ENCODE measurements at regions not wholly inside any gene's neighbourhood (a gene's known extent, or its start where the extent isn't known, plus 50 kb on each side); places are given as distances from the start of the nearest gene placed in this dataset.

DNA sequence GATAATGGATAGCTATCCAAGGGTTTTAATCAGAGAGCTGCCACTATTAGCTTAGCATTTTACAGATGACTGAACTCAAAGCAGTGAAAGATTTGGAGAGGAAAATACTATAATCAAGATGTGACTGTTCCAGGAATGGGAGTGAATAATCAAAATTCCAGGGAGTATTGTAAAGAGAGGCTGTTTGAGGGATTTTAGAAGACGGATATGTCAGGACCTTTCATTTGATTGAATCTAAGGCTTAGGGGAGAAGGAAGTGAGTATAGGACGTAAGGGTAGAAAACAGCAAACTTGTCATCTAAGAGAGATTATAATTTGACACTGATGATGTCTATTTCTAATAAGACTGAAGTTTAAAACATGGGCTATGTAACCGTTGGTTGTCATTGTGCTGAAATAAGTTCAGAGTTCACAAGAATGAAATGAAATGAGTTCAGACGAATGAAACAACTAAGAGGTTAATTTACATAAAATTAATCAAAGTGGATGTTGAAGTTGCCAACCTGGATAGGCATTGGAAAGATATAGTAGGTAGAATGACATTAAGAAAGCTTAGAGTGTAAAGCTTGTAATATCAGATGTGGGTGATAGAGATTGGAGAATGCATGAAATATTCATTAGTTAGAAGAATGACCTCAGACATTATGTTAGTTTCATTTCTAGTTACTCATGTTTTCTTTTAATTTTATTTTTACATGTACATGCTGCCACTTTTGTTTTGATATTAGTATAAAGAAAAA is 842.8 kb downstream of the SI start:
- no peak for DNase-seq (ENCODE audit: low read depth)
- H3K4me3 ChIP-seq (ENCODE audit: low read depth, low read length): no peak overlapping the region
- TF ChIP-seq, protein P1, sequence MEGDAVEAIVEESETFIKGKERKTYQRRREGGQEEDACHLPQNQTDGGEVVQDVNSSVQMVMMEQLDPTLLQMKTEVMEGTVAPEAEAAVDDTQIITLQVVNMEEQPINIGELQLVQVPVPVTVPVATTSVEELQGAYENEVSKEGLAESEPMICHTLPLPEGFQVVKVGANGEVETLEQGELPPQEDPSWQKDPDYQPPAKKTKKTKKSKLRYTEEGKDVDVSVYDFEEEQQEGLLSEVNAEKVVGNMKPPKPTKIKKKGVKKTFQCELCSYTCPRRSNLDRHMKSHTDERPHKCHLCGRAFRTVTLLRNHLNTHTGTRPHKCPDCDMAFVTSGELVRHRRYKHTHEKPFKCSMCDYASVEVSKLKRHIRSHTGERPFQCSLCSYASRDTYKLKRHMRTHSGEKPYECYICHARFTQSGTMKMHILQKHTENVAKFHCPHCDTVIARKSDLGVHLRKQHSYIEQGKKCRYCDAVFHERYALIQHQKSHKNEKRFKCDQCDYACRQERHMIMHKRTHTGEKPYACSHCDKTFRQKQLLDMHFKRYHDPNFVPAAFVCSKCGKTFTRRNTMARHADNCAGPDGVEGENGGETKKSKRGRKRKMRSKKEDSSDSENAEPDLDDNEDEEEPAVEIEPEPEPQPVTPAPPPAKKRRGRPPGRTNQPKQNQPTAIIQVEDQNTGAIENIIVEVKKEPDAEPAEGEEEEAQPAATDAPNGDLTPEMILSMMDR (conservative IDR thresholded peaks at IDR 0.05; ENCODE audit: low read depth, low read length): no peak

DNA sequence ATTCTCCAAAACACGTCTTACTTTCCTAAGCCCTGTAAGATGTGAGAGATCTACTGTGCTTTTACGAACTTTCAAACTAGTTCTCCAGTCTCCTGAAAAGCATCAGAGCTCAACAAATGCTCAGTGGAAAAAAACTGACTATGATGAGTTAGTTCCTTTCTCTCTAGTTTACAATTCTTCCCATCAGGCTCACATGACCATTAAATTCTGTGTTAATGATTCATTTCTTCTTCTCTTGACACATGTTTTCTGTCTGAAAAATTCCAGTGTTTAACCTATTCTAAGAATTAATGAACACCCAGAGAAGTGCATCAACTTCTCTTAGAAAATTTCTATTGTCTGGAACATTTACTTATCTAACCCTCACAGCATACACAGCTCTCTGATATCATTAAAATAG is 844.3 kb downstream of the SI start:
- H3K4me3 ChIP-seq (ENCODE audit: low read depth, low read length): no peak overlapping the region
- TF ChIP-seq, protein P1 (conservative IDR thresholded peaks at IDR 0.05; ENCODE audit: low read depth, low read length): no peak
- no peak for DNase-seq (ENCODE audit: low read depth)

DNA sequence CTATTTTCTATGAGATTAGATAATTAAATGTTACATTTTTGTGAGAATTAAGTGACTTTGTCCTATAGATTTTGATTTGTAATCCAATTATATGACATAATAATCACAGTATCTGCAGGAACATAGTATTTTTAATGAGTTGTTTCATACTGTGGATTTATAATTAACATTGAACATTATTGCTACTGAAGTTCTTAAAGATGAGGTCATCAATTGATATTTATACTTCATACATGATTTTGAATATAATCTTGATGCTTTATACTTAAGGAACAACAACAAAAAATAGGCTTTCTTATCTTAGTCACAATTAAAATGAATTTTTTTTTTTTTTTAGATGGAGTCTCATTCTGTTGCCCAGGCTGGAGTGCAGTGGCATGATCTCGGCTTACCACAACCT is 846.6 kb downstream of the SI start:
- H3K4me3 ChIP-seq (ENCODE audit: low read depth, low read length): no peak overlapping the region
- no peak for DNase-seq (ENCODE audit: low read depth)
- TF ChIP-seq, protein P1 (conservative IDR thresholded peaks at IDR 0.05; ENCODE audit: low read depth, low read length): no peak

DNA sequence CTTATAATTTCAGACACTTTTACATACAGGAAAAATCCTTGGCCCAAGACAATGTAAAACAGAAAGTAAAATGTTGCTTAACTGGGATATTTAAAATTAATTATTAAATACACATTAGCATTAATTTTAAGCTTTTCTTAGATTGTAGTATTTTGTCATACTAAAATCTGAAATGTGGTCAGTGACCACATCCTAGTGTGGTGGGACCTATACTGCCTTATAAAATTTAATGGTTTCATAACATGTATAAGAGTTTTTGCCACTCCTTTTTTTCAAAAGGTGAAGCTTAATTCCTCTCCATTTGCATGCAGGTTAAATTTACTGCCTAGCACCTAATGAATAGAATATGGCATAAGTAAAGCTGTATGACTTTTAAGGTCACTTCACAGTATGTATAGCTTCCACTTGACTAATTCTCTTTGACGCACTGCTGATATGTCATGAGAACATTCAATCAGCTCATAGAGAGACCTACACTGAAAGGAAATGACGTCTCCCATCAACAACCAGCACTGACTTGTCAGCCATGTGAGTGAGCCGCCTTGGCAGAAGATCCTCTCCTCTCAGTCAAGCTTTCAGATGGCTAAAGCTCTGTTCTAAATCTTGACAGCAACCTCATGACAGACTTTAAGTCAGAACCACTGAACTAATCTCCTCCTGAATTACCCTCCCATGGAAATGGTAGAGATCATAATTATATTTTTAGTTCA is 847.8 kb downstream of the SI start:
- TF ChIP-seq, protein P1 (conservative IDR thresholded peaks at IDR 0.05; ENCODE audit: low read depth, low read length): no peak
- DNase-seq (ENCODE audit: low read depth): no peak
- H3K4me3 ChIP-seq (ENCODE audit: low read depth, low read length): no peak overlapping the region

DNA sequence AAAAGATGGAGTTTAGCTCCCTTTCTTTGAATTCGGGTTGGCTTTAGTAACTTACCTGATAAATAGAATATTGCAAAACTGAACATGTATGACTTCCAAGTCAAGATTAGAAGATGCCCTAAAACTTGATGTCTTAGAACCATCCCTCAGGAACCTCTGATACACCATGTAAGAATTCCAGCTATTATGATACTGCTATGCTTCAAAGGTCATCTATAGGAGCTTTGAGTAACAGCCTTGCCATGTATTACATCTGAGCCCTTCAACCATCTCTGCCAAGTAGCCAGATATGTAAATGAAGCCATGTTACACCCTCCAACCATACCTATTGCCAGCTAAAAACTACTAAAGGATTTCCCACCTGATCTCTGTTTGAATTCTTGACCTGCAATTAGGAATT is 854.2 kb downstream of the SI start:
- no peak for DNase-seq (ENCODE audit: low read depth)
- TF ChIP-seq, protein P1 (conservative IDR thresholded peaks at IDR 0.05; ENCODE audit: low read depth, low read length): no peak
- no peak overlapping the region for H3K4me3 ChIP-seq (ENCODE audit: low read depth, low read length)

DNA sequence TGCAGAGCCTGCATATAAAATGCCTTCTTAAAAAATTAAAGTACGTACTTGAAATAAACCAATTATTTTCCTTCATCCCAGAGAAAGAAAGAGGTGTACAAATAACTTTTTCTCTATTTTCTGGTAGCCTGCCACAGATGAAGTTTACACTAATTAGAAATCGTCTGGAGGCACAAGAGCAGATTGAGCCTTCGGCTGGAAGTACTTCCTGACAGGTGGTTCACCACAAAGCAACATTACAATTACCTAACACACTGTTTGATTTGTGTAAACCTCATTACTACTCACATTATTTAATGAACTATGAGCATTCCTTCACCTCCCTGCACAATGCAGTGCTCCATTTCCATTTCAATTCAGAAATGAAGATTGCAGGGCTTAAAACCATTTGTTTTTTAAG is 856.1 kb downstream of the SI start:
- no peak for DNase-seq (ENCODE audit: low read depth)
- TF ChIP-seq, protein P1 (conservative IDR thresholded peaks at IDR 0.05; ENCODE audit: low read depth, low read length): no peak
- H3K4me3 ChIP-seq (ENCODE audit: low read depth, low read length): no peak overlapping the region

DNA sequence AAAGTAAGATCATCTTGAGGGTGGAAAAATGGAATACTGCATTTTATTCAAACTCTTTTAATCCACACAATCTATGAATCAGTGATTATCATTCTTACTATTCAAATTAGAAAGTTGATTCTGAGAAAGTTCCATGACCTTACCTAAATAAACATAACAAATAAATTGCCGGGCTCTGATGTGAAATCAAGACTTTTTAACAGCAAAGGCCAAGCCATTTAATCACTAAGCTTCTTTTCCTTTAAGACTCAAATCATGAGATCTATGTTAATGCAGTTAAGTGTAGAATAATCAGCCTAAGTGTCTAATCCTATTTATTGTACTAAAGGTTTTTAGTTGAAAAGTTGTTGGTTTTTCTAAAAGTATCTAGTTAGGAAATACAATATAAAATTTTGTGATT is 857.0 kb downstream of the SI start:
- TF ChIP-seq, protein P1 (conservative IDR thresholded peaks at IDR 0.05; ENCODE audit: low read depth, low read length): no peak
- H3K4me3 ChIP-seq (ENCODE audit: low read depth, low read length): no peak overlapping the region

More for the DNA sequence above, 857.0 kb downstream of the SI start:
- no peak for DNase-seq (ENCODE audit: low read depth)
